22Rv1 (cell line): ENCODE measurements at regions not wholly inside any gene's neighbourhood (a gene's known extent, or its start where the extent isn't known, plus 50 kb on each side); places are given as distances from the start of the nearest gene placed in this dataset.

ENCODE experiments used
- CTCF ChIP-seq: fragments of 450-650 bp; IDR thresholded peaks from 2 replicates; pipeline ENCODE4 v1.5.1; 2017; ENCODE audit warnings: mild to moderate bottlenecking
- ZFX ChIP-seq: fragments of 450-650 bp; IDR thresholded peaks from 2 replicates; pipeline ENCODE4 v1.6.1; 2017; ENCODE audit warnings: antibody characterized with exemption, borderline replicate concordance

DNA sequence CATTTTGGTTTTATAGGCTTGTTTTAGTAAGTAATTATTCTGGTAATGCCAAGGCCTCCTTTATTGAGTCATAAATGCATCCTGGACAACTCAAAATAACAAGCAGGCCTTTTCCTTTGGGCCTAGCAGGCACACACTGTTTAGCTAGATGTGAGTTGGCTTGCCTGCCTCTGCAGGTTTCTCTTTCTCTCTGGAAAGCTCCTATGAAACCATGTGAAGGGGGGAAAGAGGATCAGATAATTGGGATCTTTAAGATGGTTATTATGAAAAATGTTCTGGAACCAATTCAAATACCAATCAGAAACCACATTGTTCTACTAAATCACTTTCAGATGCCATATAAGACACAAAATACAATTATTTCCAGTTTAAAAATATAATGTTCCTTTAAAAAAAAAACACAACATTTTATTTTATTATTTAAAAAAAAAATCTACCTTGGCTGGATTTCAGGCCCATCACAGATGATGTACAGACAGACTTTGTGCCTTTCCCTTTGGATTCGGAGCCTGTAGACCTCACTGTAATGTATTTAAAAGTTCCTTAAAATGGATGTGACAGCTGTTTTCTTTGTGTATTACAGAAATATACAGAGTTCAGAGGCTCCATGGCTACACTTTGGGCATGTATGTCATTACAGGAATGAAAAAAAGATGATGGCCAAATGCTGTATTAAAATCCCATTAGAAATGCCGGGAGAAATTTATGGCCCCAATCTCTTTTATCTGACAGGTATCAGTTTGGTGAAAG is 80.2 kb downstream of the NTMT2 start:
- no peak for TF ChIP-seq ZFX
- TF ChIP-seq CTCF = no peak
